Lower leg skin (tissue), 4 donors: ENCODE measurements at regions not wholly inside any gene's neighbourhood (a gene's known extent, or its start where the extent isn't known, plus 50 kb on each side); places are given as distances from the start of the nearest gene placed in this dataset.

Experiments used
- DNase-seq, 2 donors: peaks; one replicate each; pipeline ENCODE4 v3.0.0-alpha.2; 2019; ENCODE audit warnings: low spot score in 2 of 2
- H3K4me3 ChIP-seq: fragments of 200-600 bp; sonication (generic); 2 replicates; pipeline ENCODE4 v1.5.1; 2017; ENCODE audit warnings: mild to moderate bottlenecking, low read depth; ENCODE audit not compliant: poor library complexity, severe bottlenecking
- POLR2A ChIP-seq, 2 donors: fragments of 450-650 bp; IDR thresholded peaks; one replicate each; pipeline ENCODE4 v1.6.1; 2016 to 2017; ENCODE audit warnings: antibody characterized with exemption in 2 of 2, mild to moderate bottlenecking in 1 of 2, moderate library complexity in 1 of 2
- whole genome bisulfite sequencing, 2 donors: methylation state at CpG; one replicate each; pipeline ENCODE4 v1.1.5; 2018; 5-methylcytosine and 5-hydroxymethylcytosine counted together
- intact Hi-C: fragments of 100-400 bp; cut with DNase I; formaldehyde crosslinking; loops from one replicate; pipeline ENCODE4 v1.15.0; 2023; ENCODE audit warnings: low total_unique reads
- TF ChIP-seq, protein P1 (sequence below), 3 donors: fragments of 450-650 bp; IDR thresholded peaks; one replicate each; pipeline ENCODE4 v1.5.1; 2016; ENCODE audit warnings: antibody characterized with exemption in 3 of 3, mild to moderate bottlenecking in 3 of 3, moderate library complexity in 2 of 3

DNA sequence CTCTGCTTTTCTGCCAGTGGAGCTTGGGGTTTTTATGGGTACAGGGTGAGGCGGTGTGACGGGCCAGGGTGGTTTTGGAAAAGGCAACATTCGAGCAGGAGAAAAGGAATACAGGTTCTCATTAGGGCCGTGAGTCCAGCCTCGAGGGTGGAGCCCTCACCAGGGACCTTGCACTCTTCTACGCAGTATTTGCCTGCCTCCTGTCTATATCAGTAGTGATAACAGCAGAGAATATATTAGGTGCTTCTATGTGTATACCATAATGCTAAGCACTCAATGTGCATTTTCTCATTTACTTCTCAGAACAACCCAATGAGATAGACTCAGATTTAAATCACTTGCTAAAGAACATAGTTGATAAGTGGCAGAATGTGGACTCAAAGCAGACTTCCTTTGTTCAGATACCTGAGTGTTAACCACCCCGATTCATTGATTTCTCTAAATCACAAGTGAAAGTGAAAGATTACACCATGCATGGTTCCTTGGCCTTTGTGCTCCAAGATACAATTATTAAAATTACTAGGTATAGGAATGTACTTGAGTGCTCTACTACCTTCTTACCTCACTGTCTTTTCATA, 403.9 kb downstream of the PCDH7 start:
- DNase-seq = no peak
- H3K4me3 ChIP-seq = no peak overlapping the region
- intact Hi-C loops = no loop called here
- 91 to 92% methylated on average over 7 of the region's 7 CpGs for WGBS, 2 donors
- TF ChIP-seq, protein P1, sequence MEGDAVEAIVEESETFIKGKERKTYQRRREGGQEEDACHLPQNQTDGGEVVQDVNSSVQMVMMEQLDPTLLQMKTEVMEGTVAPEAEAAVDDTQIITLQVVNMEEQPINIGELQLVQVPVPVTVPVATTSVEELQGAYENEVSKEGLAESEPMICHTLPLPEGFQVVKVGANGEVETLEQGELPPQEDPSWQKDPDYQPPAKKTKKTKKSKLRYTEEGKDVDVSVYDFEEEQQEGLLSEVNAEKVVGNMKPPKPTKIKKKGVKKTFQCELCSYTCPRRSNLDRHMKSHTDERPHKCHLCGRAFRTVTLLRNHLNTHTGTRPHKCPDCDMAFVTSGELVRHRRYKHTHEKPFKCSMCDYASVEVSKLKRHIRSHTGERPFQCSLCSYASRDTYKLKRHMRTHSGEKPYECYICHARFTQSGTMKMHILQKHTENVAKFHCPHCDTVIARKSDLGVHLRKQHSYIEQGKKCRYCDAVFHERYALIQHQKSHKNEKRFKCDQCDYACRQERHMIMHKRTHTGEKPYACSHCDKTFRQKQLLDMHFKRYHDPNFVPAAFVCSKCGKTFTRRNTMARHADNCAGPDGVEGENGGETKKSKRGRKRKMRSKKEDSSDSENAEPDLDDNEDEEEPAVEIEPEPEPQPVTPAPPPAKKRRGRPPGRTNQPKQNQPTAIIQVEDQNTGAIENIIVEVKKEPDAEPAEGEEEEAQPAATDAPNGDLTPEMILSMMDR (IDR thresholded peaks at IDR 0.05) = no peak
- TF ChIP-seq POLR2A (IDR thresholded peaks at IDR 0.05) = no peak

DNA sequence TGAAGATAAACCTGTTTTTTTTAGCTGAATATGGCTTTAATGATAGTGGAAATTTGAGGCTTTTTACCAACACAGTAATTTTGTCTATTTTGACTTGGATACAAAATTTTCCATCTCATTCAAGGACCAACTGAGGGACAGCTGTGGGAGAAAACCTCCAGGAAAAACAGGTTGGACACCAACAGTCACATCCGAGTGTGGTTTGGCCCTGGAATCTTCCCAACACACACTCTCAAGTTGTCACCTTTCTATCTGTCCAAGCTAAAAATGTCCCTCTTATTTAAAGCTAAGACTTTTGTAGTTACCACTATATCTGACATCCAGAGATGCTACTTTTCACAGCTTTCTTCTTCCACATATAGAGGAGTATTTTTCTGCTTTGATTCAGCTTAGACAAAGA, 404.9 kb downstream of the PCDH7 start:
- no peak overlapping the region for H3K4me3 ChIP-seq
- WGBS, 2 donors = 57 to 75% methylated on average over 1 of the region's 1 CpG
- intact Hi-C loops = no loop called here
- no peak for DNase-seq
- no peak for TF ChIP-seq POLR2A (IDR thresholded peaks at IDR 0.05)
- TF ChIP-seq, protein P1 (IDR thresholded peaks at IDR 0.05) = no peak

DNA sequence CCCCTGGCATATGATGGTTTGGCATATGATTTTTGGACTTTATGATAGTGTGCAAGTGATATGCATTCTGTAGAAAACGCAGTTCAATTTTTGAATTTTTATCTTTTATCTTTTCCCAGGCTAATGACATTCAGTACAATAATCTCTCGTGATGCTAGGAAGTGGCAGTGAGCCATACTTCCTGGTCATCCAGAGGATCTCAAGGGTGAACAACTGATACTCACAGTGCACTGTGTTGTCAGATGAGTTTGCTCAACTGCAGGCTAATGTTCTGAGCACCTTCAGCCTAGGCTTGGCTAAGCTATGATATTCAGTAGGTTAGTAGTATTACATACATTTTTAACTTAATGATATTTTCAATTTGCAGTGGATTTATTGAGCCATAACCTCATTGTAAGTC, 405.3 kb downstream of the PCDH7 start:
- TF ChIP-seq, protein P1 (IDR thresholded peaks at IDR 0.05) = no peak
- TF ChIP-seq POLR2A (IDR thresholded peaks at IDR 0.05) = no peak
- intact Hi-C loops = no loop called here
- H3K4me3 ChIP-seq = no peak overlapping the region
- 74 to 82% methylated on average over 2 of the region's 2 CpGs for WGBS, 2 donors
- no peak for DNase-seq

DNA sequence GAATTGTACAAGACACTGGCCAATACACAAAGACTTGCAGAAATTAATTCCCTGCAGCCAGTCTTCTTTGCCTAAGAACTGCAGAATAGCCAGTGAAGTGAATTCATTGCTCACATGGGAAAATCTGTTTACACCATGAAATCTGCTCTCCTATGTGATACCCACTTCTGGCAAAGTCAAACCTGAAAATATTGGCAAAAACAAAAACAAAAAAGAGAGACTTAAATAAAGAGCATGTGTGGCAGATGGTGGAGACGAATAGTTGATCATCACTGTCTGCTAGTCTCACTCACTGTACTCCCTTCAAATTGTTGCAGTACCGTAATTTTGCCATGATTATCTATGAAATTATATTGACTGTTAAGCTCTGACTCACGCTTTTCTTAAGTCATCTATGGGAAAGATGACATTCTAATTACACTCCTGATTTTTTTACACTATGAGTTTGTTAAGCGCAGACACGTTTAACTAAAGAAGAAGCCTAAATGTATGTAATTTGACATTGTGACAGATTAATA, 406.8 kb downstream of the PCDH7 start:
- WGBS, 2 donors = 80 to 87% methylated on average over 5 of the region's 5 CpGs
- intact Hi-C loops = no loop called here
- DNase-seq = no peak
- TF ChIP-seq, protein P1 (IDR thresholded peaks at IDR 0.05) = no peak
- TF ChIP-seq POLR2A (IDR thresholded peaks at IDR 0.05) = no peak
- no peak overlapping the region for H3K4me3 ChIP-seq

DNA sequence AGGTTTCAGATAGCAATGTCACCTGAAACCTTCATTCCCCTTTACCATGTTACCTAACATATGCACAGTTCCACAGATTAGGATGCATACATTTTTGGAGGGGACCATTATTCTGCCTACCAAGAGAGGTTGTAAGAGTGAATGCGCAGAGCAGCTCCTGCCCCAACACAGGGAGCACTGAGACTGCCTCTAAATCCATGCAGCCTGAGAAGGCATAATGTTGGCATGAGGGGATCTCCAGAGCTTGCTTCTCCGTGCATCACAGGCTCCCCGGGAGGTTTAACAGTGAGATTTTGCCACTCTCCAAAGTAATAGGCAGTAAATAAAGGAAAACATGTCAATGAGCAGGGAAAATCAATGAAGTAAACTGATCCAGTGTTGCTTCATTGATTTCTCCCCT, 410.8 kb downstream of the PCDH7 start:
- intact Hi-C loops = loop anchor here (5.0 kb wide), 1 partner anchor 1661 kb away; no protein-coding TSS in a partner anchor

More for the DNA sequence above, 410.8 kb downstream of the PCDH7 start:
- TF ChIP-seq POLR2A (IDR thresholded peaks at IDR 0.05) = no peak
- TF ChIP-seq, protein P1 (IDR thresholded peaks at IDR 0.05) = no peak
- 87 to 88% methylated on average over 3 of the region's 3 CpGs for WGBS, 2 donors
- DNase-seq = no peak
- no peak overlapping the region for H3K4me3 ChIP-seq
